Erythroblast (primary cell): ENCODE measurements at regions not wholly inside any gene's neighbourhood (a gene's known extent, or its start where the extent isn't known, plus 50 kb on each side); places are given as distances from the start of the nearest gene placed in this dataset.

Experiments used
- GATA1 ChIP-seq: IDR thresholded peaks from 2 replicates; pipeline ENCODE4 v1.6.1; 2011; ENCODE audit warnings: low read depth, mild to moderate bottlenecking, control low read depth, low read length, moderate library complexity
- POLR2A ChIP-seq: IDR thresholded peaks from 2 replicates; pipeline ENCODE4 v1.6.1; 2011; ENCODE audit warnings: mild to moderate bottlenecking, low read length

- TF ChIP-seq POLR2A (no peak), GATA1 (no peak)
These were observed 539.2 kb upstream of the PCDH9 start for GRCh38 chr13:67769063-67769986.
